Nucleus accumbens (tissue), 56 donors: ENCODE measurements at regions not wholly inside any gene's neighbourhood (a gene's known extent, or its start where the extent isn't known, plus 50 kb on each side); places are given as distances from the start of the nearest gene placed in this dataset.
"Not testable (repeated sequence)": the region's sequence is repeated elsewhere in the genome, so short reads cannot be mapped to it uniquely, and the experiment has no call there.

Source experiments
- DNase-seq, 56 donors: peaks; one replicate each; lab custom pipeline; 2025; lab: John Stamatoyannopoulos, UW

- DNase-seq, result no peak
Observed at GRCh38 chr2:123791684-123792083, 233.4 kb upstream of the CNTNAP5 start.

GRCh38 chr2:123804126-123804525 is 221.0 kb upstream of the CNTNAP5 start:
- not testable (repeated sequence) for DNase-seq

DNA sequence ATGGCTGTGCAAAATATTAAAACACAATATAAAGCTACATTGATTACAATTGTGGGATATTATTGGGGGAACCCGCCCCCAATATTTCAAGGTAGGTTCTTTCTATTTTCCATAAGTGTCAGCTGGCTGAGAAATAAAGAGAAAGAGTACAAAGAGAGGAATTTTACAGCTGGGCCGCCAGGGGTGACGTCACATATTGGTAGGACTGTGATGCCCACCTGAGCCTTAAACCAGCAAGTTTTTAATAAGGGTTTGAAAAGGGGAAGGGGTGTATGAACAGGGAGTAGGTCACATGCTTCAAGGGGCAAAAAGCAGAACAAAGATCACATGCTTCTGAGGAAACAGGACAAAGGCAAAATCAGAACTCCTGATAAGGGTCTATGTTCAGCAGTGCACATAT is 219.3 kb upstream of the CNTNAP5 start:
- not testable (repeated sequence) for DNase-seq

DNA sequence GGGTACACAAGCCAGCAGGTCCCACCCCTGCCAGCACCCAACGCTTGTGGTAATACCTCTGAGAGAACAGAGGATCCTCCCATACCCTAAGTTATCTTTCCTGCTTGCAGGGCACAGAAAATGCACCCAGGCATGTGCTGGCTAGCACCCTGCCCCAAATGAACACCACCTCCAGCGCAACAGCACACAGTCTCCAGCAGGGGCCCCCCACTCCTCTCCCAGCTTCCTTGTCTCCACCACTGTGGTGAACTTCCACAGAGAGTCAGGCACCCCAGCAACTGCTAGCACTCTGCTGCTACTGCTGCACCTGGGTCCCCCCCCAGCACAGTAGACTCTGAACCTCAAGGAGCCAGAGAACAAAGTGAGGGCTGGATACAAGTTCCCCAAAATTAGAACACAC is 216.8 kb upstream of the CNTNAP5 start:
- DNase-seq, result no peak

- no peak for DNase-seq
Observed at GRCh38 chr2:123811846-123812245, 213.2 kb upstream of the CNTNAP5 start.

GRCh38 chr2:123816203-123816602 is 208.9 kb upstream of the CNTNAP5 start:
- DNase-seq, result no peak

GRCh38 chr2:123816928-123817327 is 208.2 kb upstream of the CNTNAP5 start:
- DNase-seq, result no peak

DNA sequence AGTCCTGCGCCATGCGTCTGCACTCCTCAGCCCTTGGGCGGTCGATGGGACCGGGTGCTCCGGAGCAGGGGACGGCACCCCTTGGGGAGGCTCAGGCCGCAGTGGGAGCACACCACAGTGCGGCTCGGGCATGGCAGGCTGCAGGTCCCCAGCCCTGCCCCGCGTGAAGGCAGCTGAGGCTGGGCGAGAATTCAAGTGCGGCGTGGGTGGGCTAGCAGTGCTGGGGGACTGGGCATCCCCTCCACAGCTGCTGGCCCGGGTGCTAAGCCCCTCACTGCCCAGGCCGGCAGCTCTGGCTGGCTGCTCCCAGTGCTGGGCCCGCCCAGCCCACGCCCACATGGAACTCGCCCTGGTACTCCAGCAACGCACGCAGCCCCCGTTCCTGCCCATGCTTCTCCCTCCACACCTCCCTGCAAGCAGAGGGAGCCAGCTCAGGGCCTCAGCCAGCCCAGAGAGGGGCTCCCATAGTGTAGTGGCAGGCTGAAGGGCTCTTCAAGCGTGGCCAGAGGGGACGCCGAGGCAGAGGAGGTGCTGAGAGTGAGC is 198.3 kb upstream of the CNTNAP5 start:
- no peak for DNase-seq

GRCh38 chr2:123839326-123839725 is 185.8 kb upstream of the CNTNAP5 start:
- no peak for DNase-seq

GRCh38 chr2:123840016-123840415 is 185.1 kb upstream of the CNTNAP5 start:
- DNase-seq, result no peak

DNA sequence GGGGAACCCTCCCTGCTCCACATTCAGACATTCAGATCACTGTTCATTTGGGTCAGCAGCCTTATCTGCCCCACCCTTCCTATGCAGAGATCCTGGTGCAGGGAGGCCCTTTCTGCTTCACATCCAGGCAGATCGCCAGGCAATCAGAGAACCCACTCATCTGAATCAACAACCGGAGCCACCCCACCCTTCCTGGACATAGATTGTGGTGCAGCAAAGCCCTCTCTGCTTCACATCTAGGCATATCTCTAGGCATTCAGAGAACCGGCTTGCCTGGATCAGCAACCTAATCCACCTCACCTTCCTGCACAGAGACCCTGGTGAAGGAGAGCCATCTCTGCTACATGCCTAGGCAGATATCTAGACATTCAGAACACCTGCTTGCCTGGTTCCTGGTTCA is 184.5 kb upstream of the CNTNAP5 start:
- DNase-seq, result no peak

DNA sequence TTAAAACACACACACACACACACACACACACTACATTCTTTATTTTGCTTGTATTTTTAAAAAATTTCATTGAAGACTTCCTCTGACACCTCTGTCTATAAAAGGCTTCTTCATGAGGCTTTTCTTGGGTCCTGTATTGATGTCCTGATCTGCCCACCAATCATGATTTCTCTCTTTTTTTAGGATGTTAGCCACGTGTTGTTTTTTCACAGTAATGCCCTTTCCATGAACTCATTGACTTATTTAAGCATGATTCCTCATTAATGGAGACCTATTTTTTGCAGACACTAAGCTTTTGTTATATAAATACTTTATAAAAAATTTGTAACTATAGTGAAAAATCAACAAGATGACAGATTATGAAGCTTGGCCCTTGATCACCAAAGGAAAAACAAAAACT is 173.8 kb upstream of the CNTNAP5 start:
- no peak for DNase-seq

DNA sequence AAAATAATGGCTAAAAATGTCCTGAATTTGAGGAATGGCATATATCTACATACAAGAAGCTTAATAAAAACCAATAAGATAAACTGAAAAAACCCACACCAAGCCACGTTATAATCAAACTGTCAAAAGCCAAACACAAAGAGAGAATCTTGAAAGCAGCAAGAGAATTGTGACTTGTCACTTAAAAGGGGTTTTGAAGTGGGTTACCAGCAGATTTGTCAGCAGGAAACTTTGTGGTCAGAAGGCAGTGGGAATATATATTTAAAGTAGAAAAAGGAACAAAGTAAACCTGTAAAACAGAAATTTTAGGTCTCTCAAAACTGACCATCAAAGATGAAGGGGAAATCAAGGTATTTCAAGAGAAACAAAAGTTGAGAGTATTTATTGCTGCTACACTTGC is 171.9 kb upstream of the CNTNAP5 start:
- no peak for DNase-seq

- DNase-seq, result not testable (repeated sequence)
Observed at GRCh38 chr2:123859031-123859430, 166.1 kb upstream of the CNTNAP5 start.

- no peak for DNase-seq
Observed at GRCh38 chr2:123864416-123864815, 160.7 kb upstream of the CNTNAP5 start.

DNA sequence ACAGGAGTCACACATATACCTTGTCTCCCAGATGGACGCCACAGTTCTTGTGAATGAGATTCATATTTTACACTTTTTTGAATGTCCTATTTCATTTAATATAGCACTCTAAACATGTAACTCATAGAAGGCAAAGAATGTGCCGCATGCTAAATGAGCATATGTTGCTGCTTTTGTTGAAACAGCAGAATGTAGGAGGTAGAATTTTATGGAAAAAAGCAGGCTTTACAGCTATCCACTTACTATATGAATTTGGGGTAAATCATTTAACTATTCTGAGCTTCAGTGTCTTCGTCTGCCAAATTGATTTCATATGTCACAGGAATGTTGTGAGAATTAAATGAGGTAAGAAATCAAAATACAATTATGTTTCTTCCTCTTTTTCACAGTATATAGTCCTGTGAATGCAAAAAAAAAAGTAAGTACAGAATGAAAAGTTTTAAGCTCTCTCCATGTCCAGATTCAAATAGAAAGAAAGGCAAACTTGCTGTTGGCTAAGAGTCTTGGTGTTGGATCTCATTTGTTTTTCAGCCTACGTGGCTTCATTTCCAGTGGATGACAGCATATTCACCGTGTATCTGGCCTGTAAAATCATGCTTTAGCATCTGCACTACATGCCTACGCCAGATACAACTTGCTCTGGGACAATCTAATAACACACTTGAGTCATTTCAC is 154.7 kb upstream of the CNTNAP5 start:
- DNase-seq, result no peak

GRCh38 chr2:123870881-123871276 is 154.2 kb upstream of the CNTNAP5 start:
- no peak for DNase-seq

DNA sequence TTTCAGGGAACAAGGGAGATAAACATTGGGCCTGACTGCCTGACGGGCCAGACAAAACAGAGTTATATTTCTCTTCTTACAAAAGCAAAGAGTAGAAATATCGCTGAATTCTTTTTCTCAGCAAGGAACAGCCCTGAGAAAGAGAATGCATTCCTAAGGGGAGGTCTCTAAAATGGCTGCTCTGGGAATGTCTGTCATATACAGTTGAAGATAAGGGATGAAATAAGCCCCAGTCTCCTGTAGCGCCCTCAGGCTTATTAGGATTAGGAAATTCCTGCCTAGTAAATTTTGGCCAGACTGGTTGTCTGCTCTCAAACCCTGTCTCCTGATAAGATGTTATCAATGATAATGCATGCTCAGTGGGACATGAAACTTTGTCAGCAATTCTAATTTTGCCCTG is 134.9 kb upstream of the CNTNAP5 start:
- DNase-seq, result no peak

GRCh38 chr2:123894167-123894566 is 130.9 kb upstream of the CNTNAP5 start:
- no peak for DNase-seq

- no peak for DNase-seq
Observed at GRCh38 chr2:123895651-123896050, 129.4 kb upstream of the CNTNAP5 start.

GRCh38 chr2:123901256-123901655 is 123.8 kb upstream of the CNTNAP5 start:
- DNase-seq, result no peak

GRCh38 chr2:123906361-123906760 is 118.7 kb upstream of the CNTNAP5 start:
- DNase-seq, result no peak

DNA sequence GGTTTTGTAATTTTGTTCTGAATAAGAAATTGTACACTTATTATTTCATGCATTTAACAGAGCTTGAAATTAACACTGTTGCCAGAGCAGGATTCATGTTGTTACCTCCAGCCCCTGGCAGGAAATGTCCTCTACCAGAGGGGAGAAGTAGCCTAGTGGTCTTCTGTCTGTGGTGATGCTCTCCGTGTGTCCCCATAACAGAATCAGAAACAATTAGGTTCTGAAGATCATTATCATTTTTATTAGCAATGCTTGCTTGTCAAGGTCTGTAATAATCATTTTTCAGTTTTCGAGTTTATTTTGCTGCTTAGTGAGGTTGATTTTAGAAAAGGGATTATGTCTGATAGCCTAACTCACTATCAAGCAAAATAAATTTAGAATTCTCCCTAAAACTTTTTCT is 116.6 kb upstream of the CNTNAP5 start:
- no peak for DNase-seq
